OCI-LY1 (cell line): ENCODE measurements at regions not wholly inside any gene's neighbourhood (a gene's known extent, or its start where the extent isn't known, plus 50 kb on each side); places are given as distances from the start of the nearest gene placed in this dataset.

ENCODE experiments used
- CTCF ChIP-seq: fragments of 200-600 bp; sonication (generic), shearing (Covaris generic); IDR thresholded peaks from 2 replicates; pipeline ENCODE4 v1.5.1; 2017; ENCODE audit warnings: mild to moderate bottlenecking, antibody characterized with exemption, low read length, moderate library complexity, mixed read lengths
- EZH2 ChIP-seq: fragments of 200-600 bp; sonication (generic), shearing (Covaris generic); IDR thresholded peaks from 2 replicates; pipeline ENCODE4 v1.8.0; 2017; ENCODE audit warnings: borderline replicate concordance, mixed run types, mild to moderate bottlenecking, antibody characterized with exemption, low read length, moderate library complexity, mixed read lengths

- TF ChIP-seq CTCF (no peak), EZH2 (no peak)
Measured at GRCh38 chr12:65675141-65675621, 149.1 kb upstream of the HMGA2 start.
